SU-DHL-6 (cell line): ENCODE measurements at regions not wholly inside any gene's neighbourhood (a gene's known extent, or its start where the extent isn't known, plus 50 kb on each side); places are given as distances from the start of the nearest gene placed in this dataset.

Source experiments
- CTCF ChIP-seq: fragments of 200-600 bp; sonication (generic); IDR thresholded peaks from one replicate; pipeline ENCODE4 v1.5.1; 2017; ENCODE audit warnings: antibody characterized with exemption, mild to moderate bottlenecking, low read length, moderate library complexity; ENCODE audit not compliant: insufficient read depth, poor library complexity, severe bottlenecking
- EZH2phosphoT487 ChIP-seq: fragments of 200-600 bp; sonication (generic), shearing (Covaris generic); conservative IDR thresholded peaks from 2 replicates; pipeline ENCODE4 v1.6.1; 2018; ENCODE audit warnings: mild to moderate bottlenecking, antibody characterized with exemption, low read length, moderate library complexity, mixed read lengths

GRCh38 chr4:130080872-130081451 lies 985.0 kb downstream of the C4orf33 start:
- TF ChIP-seq EZH2phosphoT487 (no peak), CTCF (no peak)
